IMR-90 (cell line): ENCODE measurements at regions not wholly inside any gene's neighbourhood (a gene's known extent, or its start where the extent isn't known, plus 50 kb on each side); places are given as distances from the start of the nearest gene placed in this dataset.

Experiments
- ATAC-seq: fragments of 200-7000 bp; cut with Tn5 transposase; 2 replicates; pipeline ENCODE4 v1.9.1; 2020; ENCODE audit warnings: low read depth, mild to moderate bottlenecking, moderate library complexity
- BruUV-seq: library from RNA; stranded (reverse); fragments of 400-500 nt; replicated peaks from 2 replicates; lab custom pipeline; 2021; lab: Mats Ljungman, UMichigan
- CTCF ChIA-PET: fragments of 300-600 bp; formaldehyde crosslinking; extraction: SDS; loops from one replicate; lab custom pipeline; 2021; ENCODE audit warnings: antibody characterized with exemption; lab: Yijun Ruan, JAX
- POLR2A ChIA-PET: fragments of 300-600 bp; sonication (Branson Sonifier 250); formaldehyde crosslinking; loops from one replicate; lab custom pipeline; 2022; ENCODE audit warnings: antibody characterized with exemption; ENCODE audit not compliant: unreplicated experiment; lab: Charles Lee
- DNase-seq: peaks from one replicate; pipeline ENCODE4 v3.0.0; 2013
- H2AFZ ChIP-seq: replicated peaks from 2 replicates; pipeline ENCODE3; 2013; ENCODE audit warnings: low read length, mild to moderate bottlenecking; ENCODE audit not compliant: poor library complexity
- H2AK5ac ChIP-seq: 2 replicates; pipeline ENCODE4 v1.6.1; 2013; ENCODE audit warnings: low read depth, low read length, inconsistent platforms
- H2AK9ac ChIP-seq: replicated peaks from 2 replicates; pipeline ENCODE3; 2013; ENCODE audit warnings: mild to moderate bottlenecking, low read depth, low read length, moderate library complexity; ENCODE audit not compliant: poor library complexity
- H2BK120ac ChIP-seq: 2 replicates; pipeline ENCODE4 v1.6.1; 2013; ENCODE audit warnings: low read depth, low read length, inconsistent platforms
- H2BK15ac ChIP-seq: 3 replicates; pipeline ENCODE4 v1.6.1; 2013; ENCODE audit warnings: low read depth, low read length, inconsistent platforms
- H2BK20ac ChIP-seq: 2 replicates; pipeline ENCODE4 v1.6.1; 2013; ENCODE audit warnings: low read depth, mild to moderate bottlenecking, inconsistent platforms, low read length, moderate library complexity
- H2BK5ac ChIP-seq: 2 replicates; pipeline ENCODE4 v1.6.1; 2013; ENCODE audit warnings: mild to moderate bottlenecking, low read depth, low read length, inconsistent platforms; ENCODE audit not compliant: poor library complexity, severe bottlenecking
- H3K14ac ChIP-seq: replicated peaks from 2 replicates; pipeline ENCODE4 v1.6.1; 2013; ENCODE audit warnings: low read depth, low read length, inconsistent platforms
- H3K18ac ChIP-seq: 2 replicates; pipeline ENCODE4 v1.6.1; 2013; ENCODE audit warnings: low read depth, low read length, control low read depth
- H3K23ac ChIP-seq: 2 replicates; pipeline ENCODE4 v1.6.1; 2013; ENCODE audit warnings: low read depth, low read length, inconsistent platforms
- H3K27ac ChIP-seq: 2 replicates; pipeline ENCODE4 v1.5.1; 2013; ENCODE audit warnings: mild to moderate bottlenecking, control low read depth, low read length; ENCODE audit not compliant: insufficient read depth
- H3K27me3 ChIP-seq: 2 replicates; pipeline ENCODE4 v1.6.1; 2013; ENCODE audit warnings: low read length; ENCODE audit not compliant: control insufficient read depth, insufficient read depth
- H3K36me3 ChIP-seq: 2 replicates; pipeline ENCODE4 v1.6.1; 2013; ENCODE audit warnings: low read length, mixed read lengths; ENCODE audit not compliant: control insufficient read depth, insufficient read depth
- H3K4ac ChIP-seq: 2 replicates; pipeline ENCODE4 v1.6.1; 2013; ENCODE audit warnings: low read depth, low read length, inconsistent platforms
- H3K4me1 ChIP-seq: 2 replicates; pipeline ENCODE4 v1.6.1; 2013; ENCODE audit warnings: low read length, mixed read lengths; ENCODE audit not compliant: control insufficient read depth, insufficient read depth
- H3K4me2 ChIP-seq: 2 replicates; pipeline ENCODE4 v1.6.1; 2013; ENCODE audit warnings: low read depth, mild to moderate bottlenecking, control low read depth, low read length, moderate library complexity
- H3K4me3 ChIP-seq: 2 replicates; pipeline ENCODE4 v1.5.1; 2013; ENCODE audit warnings: low read depth, mild to moderate bottlenecking, control low read depth, low read length, moderate library complexity; ENCODE audit not compliant: insufficient read depth
- H3K56ac ChIP-seq: 2 replicates; pipeline ENCODE4 v1.6.1; 2013; ENCODE audit warnings: low read length, inconsistent platforms; ENCODE audit not compliant: insufficient read depth; ENCODE audit errors: extremely low read depth
- H3K79me1 ChIP-seq, 2 experiments: 2 replicates each; pipeline ENCODE4 v1.6.1; 2013; ENCODE audit warnings: low read length in 2 of 2, inconsistent platforms in 1 of 2, low read depth in 1 of 2
- H3K9ac ChIP-seq: 2 replicates; pipeline ENCODE4 v1.6.1; 2013; ENCODE audit warnings: low read depth, low read length, control low read depth
- H3K9me1 ChIP-seq: 2 replicates; pipeline ENCODE4 v1.6.1; 2013; ENCODE audit warnings: low read length, inconsistent platforms; ENCODE audit not compliant: insufficient read depth
- H3K9me3 ChIP-seq: 2 replicates; pipeline ENCODE4 v1.6.1; 2013; ENCODE audit warnings: low read length; ENCODE audit not compliant: control insufficient read depth, insufficient read depth
- H4K20me1 ChIP-seq: 2 replicates; pipeline ENCODE4 v1.6.1; 2013; ENCODE audit warnings: low read length, inconsistent platforms; ENCODE audit not compliant: insufficient read depth
- H4K5ac ChIP-seq: 2 replicates; pipeline ENCODE4 v1.6.1; 2013; ENCODE audit warnings: mild to moderate bottlenecking, low read depth, low read length, control low read depth
- H4K8ac ChIP-seq, 2 experiments: 2 replicates each; pipeline ENCODE4 v1.6.1; 2013; ENCODE audit warnings: low read depth in 2 of 2, low read length in 2 of 2, control low read depth in 1 of 2, inconsistent platforms in 1 of 2
- H4K91ac ChIP-seq: 2 replicates; pipeline ENCODE4 v1.6.1; 2013; ENCODE audit warnings: low read depth, low read length, inconsistent platforms; ENCODE audit not compliant: insufficient read depth
- BHLHE40 ChIP-seq: fragments of 150-350 bp; IDR thresholded peaks from 2 replicates; pipeline ENCODE4 v1.6.1; 2016; ENCODE audit warnings: mild to moderate bottlenecking, low read depth, low read length
- CHD1 ChIP-seq: IDR thresholded peaks from 2 replicates; pipeline ENCODE4 v1.6.1; 2012; ENCODE audit warnings: low read depth, low read length, improper control_type of control experiment
- MAFK ChIP-seq: IDR thresholded peaks from 2 replicates; pipeline ENCODE4 v1.6.1; 2012; ENCODE audit warnings: low read depth, low read length, improper control_type of control experiment
- MAZ ChIP-seq: IDR thresholded peaks from 2 replicates; pipeline ENCODE4 v1.6.1; 2012; ENCODE audit warnings: low read depth, mild to moderate bottlenecking, low read length, improper control_type of control experiment, moderate library complexity, borderline replicate concordance
- MXI1 ChIP-seq: IDR thresholded peaks from 2 replicates; pipeline ENCODE4 v1.6.1; 2012; ENCODE audit warnings: low read depth, mild to moderate bottlenecking, low read length, moderate library complexity, borderline replicate concordance
- NFE2L2 ChIP-seq: fragments of 150-350 bp; IDR thresholded peaks from 2 replicates; pipeline ENCODE4 v1.6.1; 2016; ENCODE audit warnings: low read depth, mild to moderate bottlenecking, low read length
- POLR2A ChIP-seq: IDR thresholded peaks from 2 replicates; pipeline ENCODE4 v1.6.1; 2012; ENCODE audit warnings: mild to moderate bottlenecking, low read depth, low read length
- RAD21 ChIP-seq: IDR thresholded peaks from 2 replicates; pipeline ENCODE4 v1.6.1; 2012; ENCODE audit warnings: low read length, improper control_type of control experiment
- RCOR1 ChIP-seq: IDR thresholded peaks from 2 replicates; pipeline ENCODE4 v1.6.1; 2012; ENCODE audit warnings: mild to moderate bottlenecking, low read length, improper control_type of control experiment; ENCODE audit not compliant: insufficient replicate concordance
- RFX5 ChIP-seq: IDR thresholded peaks from 2 replicates; pipeline ENCODE4 v1.8.0; 2012; ENCODE audit warnings: low read depth, mild to moderate bottlenecking, low read length, moderate library complexity
- SMC3 ChIP-seq: fragments of 150-350 bp; IDR thresholded peaks from 2 replicates; pipeline ENCODE4 v1.6.1; 2016; ENCODE audit warnings: low read depth, mild to moderate bottlenecking, antibody characterized with exemption, low read length, moderate library complexity
- WGBS, 2 experiments: methylation state at CpG; one replicate each; pipeline versions ENCODE4 v1.1.5 to v1.1.7; 2013; ENCODE audit warnings: missing lambda C conversion rate in 2 of 2; ENCODE audit not compliant: insufficient read length in 1 of 2; ENCODE audit errors: extremely low coverage in 2 of 2; 5-methylcytosine and 5-hydroxymethylcytosine counted together
- dilution Hi-C: fragments of 300-500 bp; cut with HindIII; formaldehyde crosslinking; loops from one replicate; pipeline ENCODE4 v1.14.3; 2018; ENCODE audit warnings: low sequenced_read_pairs; ENCODE audit not compliant: unreplicated experiment
- in situ Hi-C: fragments of 300-500 bp; cut with MboI; formaldehyde crosslinking; loops from 3 replicates; pipeline ENCODE4 v1.14.3; 2019; ENCODE audit warnings: low sequenced_read_pairs, inconsistent platforms, mixed read lengths
- intact Hi-C: fragments of 100-400 bp; cut with micrococcal nuclease; formaldehyde crosslinking; loops from 2 replicates; pipeline ENCODE4 v1.10.0; 2022
- TF ChIP-seq, protein P1 (sequence below): fragments of 150-350 bp; IDR thresholded peaks from 2 replicates; pipeline ENCODE4 v1.6.1; 2017; ENCODE audit warnings: mild to moderate bottlenecking, antibody characterized with exemption, low read length, low read depth
- TF ChIP-seq, protein P2 (sequence below): conservative IDR thresholded peaks from 2 replicates; pipeline ENCODE4 v1.5.1; 2012; ENCODE audit warnings: mild to moderate bottlenecking, low read depth, low read length, improper control_type of control experiment

DNA sequence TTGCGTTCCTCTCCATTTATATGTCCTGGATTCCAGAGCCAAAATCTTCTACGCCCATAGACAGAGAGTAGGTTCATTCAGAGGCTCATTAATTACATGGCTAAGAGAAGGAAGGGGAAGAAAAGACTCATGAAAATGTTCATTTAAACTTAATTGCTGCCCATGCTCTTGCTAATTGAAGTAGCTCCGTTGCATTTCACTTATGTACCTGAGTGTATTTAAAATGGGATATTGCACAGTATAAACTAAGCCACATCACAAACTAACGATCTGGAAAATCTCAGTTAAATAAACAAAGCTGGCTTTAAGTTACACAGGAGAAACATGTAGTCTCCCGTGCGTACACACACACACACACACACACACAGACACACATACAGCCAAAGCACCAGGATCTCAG, 269.2 kb downstream of the CDC5L start:
- H4K20me1 ChIP-seq, result no peaks in the 10 kb centered on the region
- no peak overlapping the region for H3K27ac ChIP-seq
- TF ChIP-seq RFX5, result no peak
- TF ChIP-seq, protein P1, sequence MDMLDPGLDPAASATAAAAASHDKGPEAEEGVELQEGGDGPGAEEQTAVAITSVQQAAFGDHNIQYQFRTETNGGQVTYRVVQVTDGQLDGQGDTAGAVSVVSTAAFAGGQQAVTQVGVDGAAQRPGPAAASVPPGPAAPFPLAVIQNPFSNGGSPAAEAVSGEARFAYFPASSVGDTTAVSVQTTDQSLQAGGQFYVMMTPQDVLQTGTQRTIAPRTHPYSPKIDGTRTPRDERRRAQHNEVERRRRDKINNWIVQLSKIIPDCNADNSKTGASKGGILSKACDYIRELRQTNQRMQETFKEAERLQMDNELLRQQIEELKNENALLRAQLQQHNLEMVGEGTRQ, result no peak
- no peak for TF ChIP-seq BHLHE40
- TF ChIP-seq RCOR1, result no peak
- TF ChIP-seq MXI1, result no peak
- TF ChIP-seq NFE2L2, result no peak
- no peak for TF ChIP-seq RAD21
- no peak for TF ChIP-seq SMC3
- no peak for TF ChIP-seq CHD1
- TF ChIP-seq POLR2A, result no peak
- TF ChIP-seq MAZ, result no peak
- no peak for TF ChIP-seq MAFK
- TF ChIP-seq, protein P2, sequence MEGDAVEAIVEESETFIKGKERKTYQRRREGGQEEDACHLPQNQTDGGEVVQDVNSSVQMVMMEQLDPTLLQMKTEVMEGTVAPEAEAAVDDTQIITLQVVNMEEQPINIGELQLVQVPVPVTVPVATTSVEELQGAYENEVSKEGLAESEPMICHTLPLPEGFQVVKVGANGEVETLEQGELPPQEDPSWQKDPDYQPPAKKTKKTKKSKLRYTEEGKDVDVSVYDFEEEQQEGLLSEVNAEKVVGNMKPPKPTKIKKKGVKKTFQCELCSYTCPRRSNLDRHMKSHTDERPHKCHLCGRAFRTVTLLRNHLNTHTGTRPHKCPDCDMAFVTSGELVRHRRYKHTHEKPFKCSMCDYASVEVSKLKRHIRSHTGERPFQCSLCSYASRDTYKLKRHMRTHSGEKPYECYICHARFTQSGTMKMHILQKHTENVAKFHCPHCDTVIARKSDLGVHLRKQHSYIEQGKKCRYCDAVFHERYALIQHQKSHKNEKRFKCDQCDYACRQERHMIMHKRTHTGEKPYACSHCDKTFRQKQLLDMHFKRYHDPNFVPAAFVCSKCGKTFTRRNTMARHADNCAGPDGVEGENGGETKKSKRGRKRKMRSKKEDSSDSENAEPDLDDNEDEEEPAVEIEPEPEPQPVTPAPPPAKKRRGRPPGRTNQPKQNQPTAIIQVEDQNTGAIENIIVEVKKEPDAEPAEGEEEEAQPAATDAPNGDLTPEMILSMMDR, result no peak
- H4K8ac ChIP-seq, result no peak overlapping the region
- H3K18ac ChIP-seq, result no peak overlapping the region
- no peak overlapping the region for H2BK120ac ChIP-seq
- no peak overlapping the region for H3K9ac ChIP-seq
- peaks cover 10% of the 10 kb centered on the region for H3K4me1 ChIP-seq
- H2BK5ac ChIP-seq, result no peak overlapping the region
- H3K56ac ChIP-seq, result no peak overlapping the region
- DNase-seq (no peak), ATAC-seq (no peak)
- no peak overlapping the region for H2AK9ac ChIP-seq
- no peak overlapping the region for H2AFZ ChIP-seq
- no peak overlapping the region for H3K4me2 ChIP-seq
- H3K23ac ChIP-seq, result no peak overlapping the region
- H3K14ac ChIP-seq, result no peak overlapping the region
- no peak overlapping the region for H2BK15ac ChIP-seq
- 71% methylated on average over 2 of the region's 6 CpGs; no CpG with 5 or more reads in 1 of the 2 experiments for WGBS, 2 experiments
- no peaks in the 10 kb centered on the region for H3K27me3 ChIP-seq
- H4K91ac ChIP-seq, result no peak overlapping the region
- no TSS peak for BruUV-seq
- no peaks in the 10 kb centered on the region for H3K9me3 ChIP-seq
- in situ Hi-C loops (loop anchor here (5.0 to 25.0 kb wide), 2 partner anchors 766 to 1256 kb away; no protein-coding TSS in a partner anchor), intact Hi-C loops (loop anchor here (2.0 to 5.0 kb wide), 3 partner anchors 146 to 1058 kb away; no protein-coding TSS in a partner anchor), dilution Hi-C loops (no loop called here)
- ChIA-PET CTCF (interaction anchor here (1.3 to 1.9 kb wide), 2 partner anchors 181 to 1266 kb away, joined by 5 to 7 read pairs; no protein-coding TSS in a partner anchor), POLR2A (no interaction called here)
- no peaks in the 10 kb centered on the region for H3K36me3 ChIP-seq
- H3K79me1 ChIP-seq, result no peaks in the 10 kb centered on the region
- H4K5ac ChIP-seq, result no peak overlapping the region
- H2BK20ac ChIP-seq, result no peak overlapping the region
- no peak overlapping the region for H3K4me3 ChIP-seq
- H3K9me1 ChIP-seq, result peaks cover 6% of the 10 kb centered on the region; the same call in 1 of the 2 replicates
- H2AK5ac ChIP-seq, result no peak overlapping the region
- H3K4ac ChIP-seq, result no peak overlapping the region
